ENCODE measurements at regions not wholly inside any gene's neighbourhood (a gene's known extent, or its start where the extent isn't known, plus 50 kb on each side); places are given as distances from the start of the nearest gene placed in this dataset.

GRCh38 chr13:24616514-24616913, 63.7 kb upstream of the ATP12A start:
- TF ChIP-seq MAX (IDR thresholded peaks at IDR 0.05; ENCODE audit: insufficient read depth, insufficient read length) (no peak), GATA2 (IDR thresholded peaks at IDR 0.05; ENCODE audit: insufficient read depth, insufficient read length, low read depth, low read length) (no peak), CTCF (IDR thresholded peaks at IDR 0.05; ENCODE audit: extremely low read depth in 1 of 2, insufficient read depth in 1 of 2, low read depth in 1 of 2, low read length in 2 of 2) (no peak), POLR2AphosphoS5 (IDR thresholded peaks at IDR 0.05; ENCODE audit: insufficient read depth, low read depth, low read length) (no peak), POLR2A (IDR thresholded peaks at IDR 0.05; ENCODE audit: low read depth, low read length) (no peak), FOS (IDR thresholded peaks at IDR 0.05; ENCODE audit: borderline replicate concordance, insufficient read depth, low read length) (no peak), EZH2 (IDR thresholded peaks at IDR 0.05; ENCODE audit: borderline replicate concordance, low read depth, low read length, severe bottlenecking) (no peak), MYC (IDR thresholded peaks at IDR 0.05; ENCODE audit: low read depth, low read length) (no peak), JUN (IDR thresholded peaks at IDR 0.05; ENCODE audit: borderline replicate concordance, insufficient read depth, insufficient read length, low read depth) (no peak)

Data from endothelial cell of umbilical vein (primary cell).